ENCODE measurements at regions not wholly inside any gene's neighbourhood (a gene's known extent, or its start where the extent isn't known, plus 50 kb on each side); places are given as distances from the start of the nearest gene placed in this dataset.

DNA sequence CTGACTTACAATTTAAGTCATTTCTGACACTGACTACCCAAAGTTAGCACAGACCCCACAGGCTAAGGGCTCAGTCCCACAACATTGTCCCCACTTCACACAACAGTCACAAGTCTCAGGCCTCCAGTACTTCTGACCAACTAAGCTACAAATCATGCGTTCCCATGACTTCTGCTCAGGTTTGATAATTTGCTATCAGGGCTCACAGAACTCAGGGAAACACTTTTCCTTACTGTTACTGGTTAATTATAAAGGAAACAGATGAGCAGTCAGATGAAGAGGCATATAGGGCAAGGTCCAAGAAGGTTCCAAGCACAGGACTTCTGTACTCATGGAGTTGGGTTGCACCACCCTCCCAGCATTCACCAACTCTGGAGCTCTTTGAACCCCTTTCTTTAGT, 151.2 kb upstream of the TNR start:
- no peak for DNase-seq (ENCODE audit: low spot score)

DNA sequence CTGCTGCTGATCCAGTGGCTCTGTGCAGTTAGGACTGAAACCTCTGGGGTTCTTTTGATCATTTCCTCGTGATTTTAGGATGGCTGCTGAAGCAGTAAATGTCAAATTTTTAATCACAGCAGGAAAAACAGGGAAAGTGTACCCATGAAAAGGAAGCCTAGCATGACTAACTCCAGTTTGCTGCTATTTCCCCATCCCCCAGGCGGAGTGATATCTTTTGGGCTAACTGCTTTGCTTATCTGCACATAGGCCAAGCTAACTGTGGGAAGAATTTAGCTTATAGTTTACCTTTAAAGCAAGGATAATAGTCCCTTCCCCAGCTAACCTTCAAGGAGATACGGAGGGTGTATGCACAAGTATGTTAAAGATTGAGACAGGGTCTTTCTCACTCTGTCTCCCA, 149.8 kb upstream of the TNR start:
- no peak for DNase-seq (ENCODE audit: low spot score)

DNA sequence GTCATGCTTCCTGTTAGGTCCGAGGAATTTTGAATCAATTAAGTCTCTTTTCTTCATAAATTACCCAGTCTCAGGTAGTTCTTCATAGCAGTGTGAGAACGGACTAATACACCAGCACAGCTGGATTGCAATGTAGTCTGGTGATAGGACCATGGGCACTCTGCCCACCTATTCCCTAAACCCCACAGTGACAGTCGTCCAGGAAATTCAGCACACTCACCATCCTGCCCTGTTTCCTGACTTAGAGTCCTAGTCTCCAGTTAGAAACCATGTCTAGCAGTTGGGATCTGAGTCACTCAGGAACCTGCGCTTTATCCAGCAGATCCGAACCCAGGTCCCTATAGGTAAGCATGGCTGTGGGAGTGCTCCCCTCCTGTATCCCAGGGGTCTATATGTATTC, 149.3 kb upstream of the TNR start:
- DNase-seq (ENCODE audit: low spot score) = no peak

DNA sequence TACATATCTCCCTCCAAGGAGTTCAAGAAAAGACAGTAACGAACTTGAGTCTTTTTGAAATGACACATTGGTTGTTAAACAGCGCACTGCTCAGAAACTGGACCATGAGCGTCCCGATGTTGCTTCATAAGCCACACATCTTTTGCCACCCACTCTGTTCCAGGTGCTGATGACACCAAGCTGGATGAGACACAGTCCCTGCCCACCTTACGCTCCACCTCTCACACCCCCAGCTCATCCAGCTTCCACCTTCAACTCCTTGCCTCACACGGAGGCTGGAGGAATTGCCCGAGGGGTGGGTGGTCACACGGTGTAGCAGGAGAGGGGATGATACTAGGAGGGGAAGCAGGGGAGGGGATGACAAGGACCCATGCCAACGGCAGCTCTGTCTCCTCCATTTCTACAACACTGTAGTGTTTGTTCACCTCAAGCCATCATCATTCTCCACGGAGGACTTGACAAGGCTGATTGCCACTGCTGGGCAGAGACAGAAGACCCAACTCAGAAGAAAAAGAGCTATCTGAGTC, 148.5 kb upstream of the TNR start:
- DNase-seq (ENCODE audit: low spot score) = no peak

DNA sequence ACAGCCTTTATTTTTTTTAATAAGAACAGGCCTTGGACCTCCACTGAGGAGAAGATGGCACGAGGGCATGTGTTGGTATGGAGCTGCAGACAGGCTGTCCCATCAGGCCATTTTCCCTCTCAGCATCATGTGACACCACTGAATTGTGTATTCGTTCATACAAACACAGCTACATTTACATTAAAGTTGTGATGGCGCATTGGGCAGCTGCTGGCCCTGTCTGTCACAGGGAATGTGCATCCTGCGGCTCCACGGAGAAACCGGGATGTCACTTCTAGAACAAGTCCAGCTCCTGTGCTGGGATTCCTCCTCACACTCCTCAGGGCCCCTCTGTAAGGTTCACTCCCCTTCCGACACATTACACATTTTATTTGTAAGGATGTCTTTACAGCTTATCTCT, 147.6 kb upstream of the TNR start:
- no peak for DNase-seq (ENCODE audit: low spot score)

DNA sequence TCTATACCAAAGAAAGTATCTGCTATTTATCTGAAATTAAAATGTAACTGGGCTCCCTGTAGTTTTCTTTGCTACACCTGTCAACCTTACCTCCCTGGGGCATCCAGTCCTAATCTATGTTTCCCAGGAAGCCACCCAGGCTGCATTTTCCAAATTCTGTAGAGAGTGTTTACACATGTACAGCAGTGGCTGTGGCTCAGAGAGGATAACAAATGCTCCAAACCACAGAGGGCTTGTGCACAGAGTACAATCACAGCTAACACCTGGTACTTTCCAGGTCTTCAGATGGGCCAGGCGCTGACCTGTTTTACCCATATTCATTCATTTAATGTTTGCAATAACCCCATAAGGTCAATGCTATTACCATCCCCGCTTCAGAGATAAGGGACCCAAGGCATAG, 146.5 kb upstream of the TNR start:
- no peak for DNase-seq (ENCODE audit: low spot score)

DNA sequence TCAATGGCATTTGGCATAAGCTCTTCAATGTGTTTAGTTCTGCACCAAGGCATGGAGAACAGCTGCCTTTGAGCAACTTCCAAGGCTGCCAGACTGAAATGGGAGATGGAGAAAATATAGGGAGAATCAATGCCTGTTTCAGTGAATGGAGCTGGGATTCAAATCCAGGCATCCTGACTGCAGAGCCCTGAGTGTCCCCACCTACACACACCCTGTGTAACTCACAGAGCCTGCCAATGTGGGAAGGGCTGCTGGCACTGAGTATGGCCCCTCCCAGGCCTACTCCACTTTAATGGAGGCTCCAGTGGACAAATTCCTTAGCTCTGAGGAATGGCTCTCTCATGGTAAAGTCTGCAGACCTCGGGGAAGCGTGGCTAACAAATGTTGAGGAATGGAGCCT, 145.6 kb upstream of the TNR start:
- no peak for DNase-seq (ENCODE audit: low spot score)

DNA sequence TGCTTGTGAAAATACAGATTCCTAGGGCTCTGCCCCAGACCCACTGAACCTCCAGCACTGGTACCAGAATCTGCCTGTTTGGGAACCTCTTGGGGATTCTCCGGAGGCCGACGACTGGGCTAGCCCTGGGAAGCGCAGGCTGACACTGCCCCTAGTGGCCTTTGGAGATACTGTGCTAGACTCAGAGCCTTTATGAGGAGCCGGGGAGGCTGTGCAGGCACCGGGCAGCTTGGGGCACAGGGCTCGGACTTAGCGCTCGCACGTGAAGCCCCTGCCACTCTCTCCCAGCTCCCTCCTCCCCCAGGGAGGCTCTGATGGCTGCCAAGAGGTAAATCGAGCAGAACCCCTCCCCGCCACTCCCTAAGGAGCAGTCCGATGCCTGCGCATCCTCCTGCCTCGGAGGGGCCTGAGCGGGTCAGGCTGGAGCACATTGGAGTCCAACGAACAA, 144.6 kb upstream of the TNR start:
- peak; percentile 65 for DNase-seq (ENCODE audit: low spot score)

DNA sequence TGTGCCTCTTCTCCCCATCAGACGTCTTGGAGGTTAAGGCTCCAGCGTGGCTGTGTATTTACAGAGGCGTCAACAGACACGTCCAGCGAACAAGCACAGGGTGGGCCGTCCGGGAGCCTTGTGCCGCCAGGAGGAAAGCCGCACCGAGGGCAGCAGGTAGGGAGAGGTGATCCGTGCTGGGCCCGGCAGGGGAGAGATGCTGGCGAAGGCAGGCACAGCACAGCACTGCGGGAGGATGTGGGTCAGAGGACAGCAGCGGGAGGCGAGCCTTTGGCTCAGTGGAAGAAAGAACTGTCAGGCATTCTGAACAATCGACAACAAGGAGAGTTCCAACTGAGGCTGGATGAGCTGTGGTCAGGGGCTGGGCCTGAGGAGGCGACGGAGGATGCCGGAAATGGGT, 144.1 kb upstream of the TNR start:
- DNase-seq (ENCODE audit: low spot score) = no peak

DNA sequence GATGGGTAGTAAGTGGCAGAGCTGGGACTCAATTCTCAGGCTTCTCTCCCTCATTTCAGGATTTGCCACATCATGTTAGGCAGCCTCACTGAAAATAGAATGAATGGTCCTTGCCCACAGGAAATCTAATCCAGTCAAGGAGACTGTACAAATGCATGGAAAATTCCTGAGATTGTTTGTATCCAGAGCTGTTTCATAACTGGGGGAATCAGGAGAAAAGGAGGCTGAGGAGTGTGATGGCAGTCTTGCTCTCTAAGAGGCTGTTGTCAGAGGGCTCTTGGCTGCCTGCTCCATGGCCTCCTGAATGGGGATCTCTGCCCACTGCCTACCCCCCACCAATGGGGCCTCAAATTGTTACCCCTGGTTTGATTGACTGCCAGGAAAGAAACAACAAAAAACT, 141.9 kb upstream of the TNR start:
- DNase-seq (ENCODE audit: low spot score) = no peak

DNA sequence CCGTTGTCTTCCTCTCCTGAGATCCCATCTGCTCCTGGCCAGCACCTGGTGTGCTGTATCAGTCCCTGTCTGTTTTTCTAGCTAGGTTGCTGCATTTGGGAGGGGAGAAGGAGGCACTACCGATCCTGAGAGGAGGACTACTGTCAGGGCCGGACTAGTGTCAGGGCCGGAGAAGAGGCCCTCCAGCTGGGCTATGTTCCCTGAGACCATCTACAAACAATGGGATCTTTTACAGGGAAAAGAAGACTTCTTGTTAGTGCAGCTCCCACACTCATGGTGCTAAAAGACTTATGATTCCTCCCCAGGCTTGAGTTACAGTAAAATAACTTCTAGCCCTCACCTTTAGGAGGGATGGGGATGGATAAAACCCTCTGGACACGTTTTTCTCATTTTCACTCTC, 141.0 kb upstream of the TNR start:
- DNase-seq (ENCODE audit: low spot score) = no peak

DNA sequence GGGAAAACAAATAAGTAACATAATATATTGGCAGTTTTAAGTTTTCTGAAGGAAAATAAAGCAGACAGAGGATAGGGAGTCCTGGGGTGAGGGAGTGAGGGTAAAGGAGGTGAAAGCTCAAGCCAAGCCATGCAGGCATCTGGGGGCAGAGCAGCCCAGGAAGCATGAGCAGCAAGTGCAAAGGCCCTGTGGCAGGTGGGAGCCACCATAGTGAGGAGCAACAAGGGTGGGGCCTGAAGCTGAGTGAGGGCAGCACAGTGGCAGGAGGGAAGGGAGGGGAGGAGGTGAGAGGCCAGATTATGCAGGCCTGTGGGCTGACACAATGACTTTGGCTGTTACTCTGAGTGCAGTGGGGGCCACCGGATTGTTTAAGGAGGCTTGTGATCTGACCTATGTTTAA, 138.8 kb upstream of the TNR start:
- DNase-seq (ENCODE audit: low spot score) = no peak

DNA sequence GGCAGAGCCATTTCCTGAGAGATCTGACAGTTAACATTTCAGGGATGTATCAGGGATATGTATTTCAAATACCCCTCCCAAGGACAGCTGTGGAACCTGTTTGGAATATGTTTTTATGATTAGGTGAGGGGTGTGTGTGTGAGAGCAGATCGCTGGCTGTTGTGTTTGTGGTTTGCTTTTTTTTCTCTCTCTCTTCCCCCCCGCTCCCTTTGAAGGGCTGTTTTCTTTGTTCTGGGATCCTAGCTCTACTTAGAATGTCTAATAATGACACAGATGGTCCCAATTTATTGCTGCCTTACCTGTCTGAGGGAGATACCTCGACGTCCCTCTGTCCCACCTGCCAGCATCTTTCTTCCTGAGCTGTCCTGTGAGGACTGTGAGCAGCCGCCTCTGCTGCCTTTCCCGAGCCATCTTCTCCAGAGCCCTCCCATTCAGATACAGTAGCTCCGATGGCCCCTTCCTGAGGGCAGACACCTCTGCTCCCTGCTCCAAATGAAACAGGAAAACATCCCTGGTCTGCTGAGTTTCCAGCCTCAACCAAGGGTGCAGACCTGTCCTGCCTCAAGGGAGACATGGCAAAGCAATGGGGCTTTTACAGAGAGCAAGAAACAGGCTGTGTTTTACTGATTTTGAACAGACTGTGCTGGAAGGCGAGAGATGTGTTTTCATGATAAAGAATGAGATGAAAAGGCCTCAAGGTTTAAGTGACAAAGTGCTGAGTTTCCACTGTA, 138.0 kb upstream of the TNR start:
- DNase-seq (ENCODE audit: low spot score) = no peak

DNA sequence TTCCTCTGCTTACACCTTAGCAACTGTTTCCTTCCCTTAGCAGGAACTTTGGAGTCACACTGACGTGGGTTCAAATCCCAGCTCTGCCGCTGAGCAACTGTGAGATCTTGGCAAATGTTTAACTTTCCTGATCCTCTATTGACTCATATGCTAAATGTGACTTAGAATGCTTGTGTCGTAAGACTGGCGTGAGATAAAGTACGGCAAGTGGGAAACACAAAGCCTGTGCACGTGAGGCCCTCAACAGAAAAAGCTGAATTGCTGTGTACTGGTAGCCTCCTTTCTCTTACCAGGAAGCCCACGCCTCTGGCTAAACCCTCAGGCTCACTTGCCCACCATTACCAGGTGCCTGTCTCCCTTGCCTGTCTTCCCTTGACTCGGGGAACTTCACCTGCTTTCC, 135.4 kb upstream of the TNR start:
- DNase-seq (ENCODE audit: low spot score) = no peak

DNA sequence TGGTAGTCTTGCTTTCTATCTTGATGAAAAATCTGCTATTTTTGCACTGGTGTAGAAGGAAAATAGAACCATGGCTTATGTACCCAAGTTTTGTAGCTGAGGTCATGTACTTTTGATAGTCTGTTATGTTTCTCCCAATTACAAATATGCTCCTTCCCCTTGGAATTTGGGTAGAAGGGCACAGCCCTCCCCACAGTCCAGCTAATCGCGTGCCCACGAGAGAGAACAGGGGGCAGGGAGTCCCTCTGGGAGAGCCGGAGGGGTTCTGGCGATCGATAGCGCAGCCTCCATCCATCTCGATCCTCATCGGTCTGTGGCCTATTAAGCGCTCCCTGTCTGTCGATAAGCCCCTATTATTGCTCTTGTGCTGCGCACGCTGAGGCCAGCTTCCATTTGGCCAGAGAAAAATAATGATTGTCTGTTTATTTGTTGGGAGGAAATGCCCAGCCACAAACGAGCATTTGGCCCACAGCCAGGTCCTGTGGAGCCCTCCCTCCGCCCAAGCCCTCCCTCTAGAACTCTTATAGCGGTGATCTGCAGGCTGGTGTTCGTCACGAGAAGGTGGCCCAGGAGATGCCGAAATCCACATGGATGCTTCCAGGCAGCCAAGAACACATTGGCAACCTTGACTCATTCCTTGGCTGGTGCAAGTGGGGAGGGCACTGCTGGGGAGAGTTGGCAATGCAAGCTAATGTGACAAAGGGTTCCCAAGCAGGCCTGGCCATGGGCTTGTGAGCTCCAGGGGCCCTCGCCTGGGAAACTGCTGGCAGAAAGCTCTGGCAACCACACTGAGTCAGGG, 134.7 kb upstream of the TNR start:
- no peak for DNase-seq (ENCODE audit: low spot score)

DNA sequence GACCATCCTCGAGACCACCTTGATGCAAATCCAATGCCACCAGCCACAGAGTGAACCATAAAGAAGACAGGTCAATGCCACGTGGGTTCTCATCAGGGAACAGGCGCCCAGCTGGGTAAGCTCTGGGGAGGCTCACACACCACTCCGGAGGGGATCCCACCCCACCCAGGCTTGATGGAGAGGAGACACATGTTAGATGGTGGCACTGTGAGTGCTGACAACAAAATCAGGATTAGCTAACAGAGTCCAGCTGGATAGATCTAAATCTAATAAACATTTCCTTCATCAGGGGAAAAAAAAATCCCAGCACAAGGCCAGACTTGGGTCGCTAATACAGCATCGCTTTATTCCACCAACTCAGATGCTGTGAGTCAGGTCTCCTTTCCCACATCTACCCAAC, 132.2 kb upstream of the TNR start:
- no peak for DNase-seq (ENCODE audit: low spot score)

DNA sequence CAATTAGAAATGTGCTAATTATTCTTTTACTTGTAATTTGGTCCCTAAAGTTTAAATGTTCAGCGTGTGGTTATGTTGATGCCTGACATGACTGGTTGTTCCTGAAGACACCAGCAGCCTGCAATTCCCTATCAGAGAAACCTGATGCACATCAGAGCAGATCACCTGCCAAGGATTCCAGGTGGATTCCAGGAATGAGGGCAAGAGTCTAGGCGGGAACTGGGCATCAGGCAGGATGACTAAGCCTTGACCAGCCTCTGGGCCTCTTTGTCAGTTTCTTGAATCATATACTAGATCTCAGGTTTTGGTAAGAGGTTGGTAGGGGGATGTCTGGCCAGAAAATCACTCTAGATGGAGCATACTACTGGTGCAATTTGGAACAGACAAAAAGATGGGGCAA, 130.7 kb upstream of the TNR start:
- DNase-seq (ENCODE audit: low spot score) = no peak

DNA sequence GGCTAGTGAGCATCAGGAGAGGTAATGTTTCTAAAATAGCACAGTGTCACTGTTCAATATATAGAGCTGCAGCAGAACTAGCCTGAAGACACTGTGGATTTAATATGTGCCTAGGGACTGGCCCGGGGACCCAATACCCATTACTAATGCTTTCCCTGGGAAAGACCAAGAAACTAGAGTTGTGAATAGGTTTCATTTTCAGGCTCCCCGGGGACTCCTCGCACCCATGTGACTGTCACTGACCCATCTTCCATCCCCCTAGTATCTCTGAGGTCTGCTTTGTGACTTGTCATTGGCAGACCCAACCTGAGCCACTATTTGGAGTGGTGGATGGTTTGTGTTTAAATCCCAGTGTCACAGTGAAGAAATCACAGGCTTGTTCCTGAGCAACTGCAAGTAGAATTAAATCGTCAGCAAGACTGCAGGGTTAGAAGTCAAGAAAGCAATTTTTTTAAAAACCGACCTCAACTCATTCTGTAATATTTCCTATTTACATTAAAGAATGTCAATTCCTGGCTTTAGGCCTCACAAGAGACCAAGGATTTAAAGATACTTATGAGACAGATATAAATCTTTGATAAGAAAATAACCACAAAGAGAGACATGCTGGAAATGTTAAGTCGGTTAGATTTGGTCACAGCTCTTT, 130.0 kb upstream of the TNR start:
- DNase-seq (ENCODE audit: low spot score) = no peak

DNA sequence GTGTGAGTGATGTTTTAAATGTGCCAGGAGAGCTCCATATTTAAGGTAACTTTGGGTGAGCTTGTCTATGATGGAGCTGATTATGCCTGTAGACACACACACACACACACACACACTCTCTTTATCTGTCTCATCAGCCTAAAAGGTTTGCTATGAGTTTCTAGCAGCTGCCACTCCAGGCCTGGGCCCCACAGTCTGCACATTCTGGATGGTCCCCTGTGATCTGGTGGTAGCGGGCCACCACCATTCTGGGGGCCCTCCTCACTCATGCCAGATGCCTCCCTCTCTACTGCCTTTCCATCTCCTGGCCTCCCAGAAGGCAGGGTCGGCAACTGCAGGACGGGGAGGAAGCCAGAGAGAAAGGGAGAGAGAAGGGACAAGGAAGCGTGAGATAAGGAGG, 129.2 kb upstream of the TNR start:
- no peak for DNase-seq (ENCODE audit: low spot score)

DNA sequence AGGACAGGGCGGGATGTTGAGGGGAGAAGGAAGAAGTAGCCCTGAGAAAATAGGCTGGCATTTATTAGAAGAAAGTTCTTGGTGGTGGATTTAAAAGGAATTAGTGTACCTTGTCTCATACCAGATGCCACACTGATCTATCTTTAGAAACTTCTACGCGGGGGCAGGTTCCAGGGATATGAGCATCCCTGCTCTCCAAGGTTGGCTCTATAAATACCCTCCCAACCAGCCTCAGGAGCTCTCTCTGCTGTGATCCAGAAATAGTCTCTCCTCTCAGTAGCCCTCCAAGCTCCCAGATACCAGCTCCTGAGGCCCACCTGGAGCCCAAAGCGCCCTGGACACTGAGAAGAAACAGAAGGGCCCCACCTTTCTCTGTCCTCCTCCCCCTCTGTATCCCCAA, 128.3 kb upstream of the TNR start:
- DNase-seq (ENCODE audit: low spot score) = no peak

DNA sequence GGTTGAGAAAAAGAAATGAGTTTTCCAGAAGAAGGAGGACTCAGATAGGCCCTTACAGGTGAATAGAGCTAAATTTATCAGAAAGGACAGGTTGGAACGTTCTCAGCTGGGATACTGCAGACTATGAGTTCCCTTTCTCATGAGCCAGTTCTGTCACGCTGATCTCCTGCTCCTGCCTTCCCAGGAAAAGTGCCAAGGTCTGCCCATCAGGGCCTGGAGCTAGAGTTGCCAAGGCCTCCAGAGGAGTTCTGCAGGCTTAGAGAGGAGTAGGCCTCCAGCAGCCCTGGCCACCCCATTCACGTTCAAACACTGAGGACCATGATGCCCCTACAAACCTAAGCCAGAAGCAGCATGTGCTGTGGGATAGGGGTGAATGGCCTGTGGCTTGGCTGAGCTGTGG, 126.8 kb upstream of the TNR start:
- DNase-seq (ENCODE audit: low spot score) = no peak

DNA sequence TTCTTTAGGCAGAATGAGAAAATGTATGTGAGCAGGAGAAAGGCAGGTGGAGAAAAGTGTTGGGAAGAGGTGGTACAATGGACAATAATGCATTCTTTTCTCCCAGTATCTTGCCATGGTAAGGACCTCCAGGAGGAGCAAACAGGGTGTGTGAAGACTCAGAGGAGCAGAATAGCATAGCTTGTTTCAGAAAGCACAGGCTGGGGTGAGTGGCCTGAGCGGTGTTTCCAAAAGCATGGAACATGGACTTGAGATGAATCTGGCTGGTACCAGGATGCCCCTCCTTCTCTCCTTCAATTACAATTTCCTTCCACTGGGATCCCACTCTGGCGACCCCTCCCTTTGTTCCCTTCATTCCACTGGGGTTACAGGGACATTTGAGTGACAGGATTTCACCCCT, 123.4 kb upstream of the TNR start:
- no peak for DNase-seq (ENCODE audit: low spot score)

Measured in LoVo (cell line).